Endodermal cell (in vitro differentiated cells): ENCODE measurements at regions not wholly inside any gene's neighbourhood (a gene's known extent, or its start where the extent isn't known, plus 50 kb on each side); places are given as distances from the start of the nearest gene placed in this dataset.

Experiments used
- DNase-seq: peaks from one replicate; pipeline ENCODE4 v3.0.0-alpha.2; 2017
- H3K27ac ChIP-seq: 2 replicates; pipeline ENCODE4 v1.5.1; 2013; ENCODE audit warnings: mild to moderate bottlenecking, low read depth, low read length, moderate library complexity
- H3K27me3 ChIP-seq: 2 replicates; pipeline ENCODE4 v1.6.1; 2013; ENCODE audit warnings: mild to moderate bottlenecking, low read length, moderate library complexity; ENCODE audit not compliant: insufficient read depth, control insufficient read depth, poor library complexity, severe bottlenecking
- H3K36me3 ChIP-seq: 2 replicates; pipeline ENCODE4 v1.7.0; 2013; ENCODE audit warnings: mild to moderate bottlenecking, low read length, moderate library complexity; ENCODE audit not compliant: control insufficient read depth, insufficient read depth
- H3K4me1 ChIP-seq: one replicate; pipeline ENCODE4 v1.7.0; 2013; ENCODE audit warnings: low read length; ENCODE audit not compliant: control insufficient read depth, insufficient read depth
- H3K4me3 ChIP-seq: 2 replicates; pipeline ENCODE4 v1.5.1; 2013; ENCODE audit warnings: mild to moderate bottlenecking, low read length, moderate library complexity
- H3K9ac ChIP-seq: 2 replicates; pipeline ENCODE4 v1.6.1; 2013; ENCODE audit warnings: mild to moderate bottlenecking, low read length, moderate library complexity; ENCODE audit not compliant: poor library complexity, severe bottlenecking; ENCODE audit errors: extremely low read depth
- H3K9me3 ChIP-seq: 2 replicates; pipeline ENCODE4 v1.6.1; 2013; ENCODE audit warnings: mild to moderate bottlenecking, low read length, moderate library complexity; ENCODE audit not compliant: control insufficient read depth
- H3K27ac Mint-ChIP-seq: 2 replicates; pipeline ENCODE4 v1.8.0; 2020; ENCODE audit warnings: mixed read lengths
- H3K27me3 Mint-ChIP-seq: 2 replicates; pipeline ENCODE4 v1.8.0; 2021; ENCODE audit warnings: mild to moderate bottlenecking, mixed read lengths; ENCODE audit not compliant: insufficient read depth
- H3K36me3 Mint-ChIP-seq: 2 replicates; pipeline ENCODE4 v1.8.0; 2020; ENCODE audit warnings: low read depth, mixed read lengths
- H3K4me1 Mint-ChIP-seq: 2 replicates; pipeline ENCODE4 v1.8.0; 2020; ENCODE audit warnings: mixed read lengths
- H3K4me3 Mint-ChIP-seq: 2 replicates; pipeline ENCODE4 v1.8.0; 2020; ENCODE audit warnings: mild to moderate bottlenecking, moderate library complexity, mixed read lengths
- H3K9me3 Mint-ChIP-seq: 2 replicates; pipeline ENCODE4 v1.8.0; 2020; ENCODE audit warnings: mild to moderate bottlenecking, mixed read lengths
- WGBS, 2 experiments: methylation state at CpG; one replicate each; pipeline versions ENCODE4 v1.1.5 to v1.1.7; 2013; ENCODE audit warnings: missing lambda C conversion rate in 2 of 2, mixed read lengths in 1 of 2; ENCODE audit not compliant: insufficient coverage in 1 of 2, insufficient read length in 1 of 2; 5-methylcytosine and 5-hydroxymethylcytosine counted together
- TF ChIP-seq, protein P1 (sequence below): fragments of 200-600 bp; sonication (generic); conservative IDR thresholded peaks from 2 replicates; pipeline ENCODE4 v1.5.0; 2021; ENCODE audit warnings: antibody characterized with exemption, mild to moderate bottlenecking

DNA sequence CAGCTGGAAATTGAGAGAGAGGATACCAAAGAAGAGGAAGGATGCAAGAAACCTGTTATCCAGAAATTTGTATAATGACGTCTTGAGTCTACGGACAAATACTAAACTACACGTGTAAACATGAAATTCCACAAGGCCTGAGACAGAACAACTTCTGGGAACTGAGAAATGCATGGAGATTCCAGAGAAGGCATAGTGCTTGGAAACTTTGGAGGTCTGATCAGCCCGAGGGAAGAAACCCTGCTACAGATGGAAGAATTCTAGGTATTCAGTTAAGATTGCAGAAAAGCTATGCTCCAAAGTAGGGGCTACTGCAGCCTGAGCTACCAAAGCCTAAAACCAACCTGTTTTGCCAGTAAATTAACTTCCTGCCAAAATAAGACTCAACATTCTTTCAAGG is 120.4 kb downstream of the PDCL3 start:
- peak; percentile 12 for DNase-seq
- TF ChIP-seq, protein P1, sequence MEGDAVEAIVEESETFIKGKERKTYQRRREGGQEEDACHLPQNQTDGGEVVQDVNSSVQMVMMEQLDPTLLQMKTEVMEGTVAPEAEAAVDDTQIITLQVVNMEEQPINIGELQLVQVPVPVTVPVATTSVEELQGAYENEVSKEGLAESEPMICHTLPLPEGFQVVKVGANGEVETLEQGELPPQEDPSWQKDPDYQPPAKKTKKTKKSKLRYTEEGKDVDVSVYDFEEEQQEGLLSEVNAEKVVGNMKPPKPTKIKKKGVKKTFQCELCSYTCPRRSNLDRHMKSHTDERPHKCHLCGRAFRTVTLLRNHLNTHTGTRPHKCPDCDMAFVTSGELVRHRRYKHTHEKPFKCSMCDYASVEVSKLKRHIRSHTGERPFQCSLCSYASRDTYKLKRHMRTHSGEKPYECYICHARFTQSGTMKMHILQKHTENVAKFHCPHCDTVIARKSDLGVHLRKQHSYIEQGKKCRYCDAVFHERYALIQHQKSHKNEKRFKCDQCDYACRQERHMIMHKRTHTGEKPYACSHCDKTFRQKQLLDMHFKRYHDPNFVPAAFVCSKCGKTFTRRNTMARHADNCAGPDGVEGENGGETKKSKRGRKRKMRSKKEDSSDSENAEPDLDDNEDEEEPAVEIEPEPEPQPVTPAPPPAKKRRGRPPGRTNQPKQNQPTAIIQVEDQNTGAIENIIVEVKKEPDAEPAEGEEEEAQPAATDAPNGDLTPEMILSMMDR: no peak
- Mint-ChIP-seq H3K9me3 (peaks cover 31% of the 10 kb centered on the region), H3K4me3 (no peak overlapping the region), H3K4me1 (no peaks in the 10 kb centered on the region), H3K27me3 (no peaks in the 10 kb centered on the region), H3K27ac (no peak overlapping the region), H3K36me3 (peaks cover 3% of the 10 kb centered on the region)
- Histone ChIP-seq H3K9ac (no peak overlapping the region), H3K9me3 (peaks cover 35% of the 10 kb centered on the region), H3K36me3 (no peaks in the 10 kb centered on the region), H3K27ac (no peak overlapping the region), H3K27me3 (no peaks in the 10 kb centered on the region), H3K4me1 (no peaks in the 10 kb centered on the region), H3K4me3 (no peak overlapping the region)
- WGBS, 2 experiments: 94% methylated on average over 4 of the region's 4 CpGs

DNA sequence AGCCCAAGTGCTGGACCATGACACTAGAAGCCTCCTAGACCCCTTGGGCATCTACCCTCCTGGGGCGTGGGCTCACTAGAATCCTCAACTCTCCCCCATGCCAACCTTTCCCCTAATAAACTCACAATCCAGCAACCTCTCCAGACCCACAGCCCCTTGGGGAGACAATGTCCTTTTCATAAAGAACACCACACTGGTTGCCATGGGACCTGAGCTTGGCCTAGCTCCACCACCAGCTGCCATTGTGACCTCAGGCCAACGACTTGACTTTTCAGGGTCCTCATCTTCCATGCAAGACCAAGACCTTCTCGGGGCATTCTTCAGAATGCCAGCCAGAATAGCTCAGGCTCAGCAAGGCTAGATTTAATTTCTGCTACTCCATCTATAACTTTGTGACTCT is 128.1 kb upstream of the NPAS2 start:
- no peaks in the 10 kb centered on the region for H3K27me3 Mint-ChIP-seq
- 82 to 100% methylated on average over 1 to 3 of the region's 3 CpGs for WGBS, 2 experiments
- peak; percentile 5 for DNase-seq
- Histone ChIP-seq H3K27ac (no peak overlapping the region), H3K36me3 (no peaks in the 10 kb centered on the region), H3K27me3 (no peaks in the 10 kb centered on the region), H3K9me3 (peaks cover 9% of the 10 kb centered on the region), H3K4me1 (no peaks in the 10 kb centered on the region), H3K9ac (no peak overlapping the region), H3K4me3 (no peak overlapping the region)
- no peaks in the 10 kb centered on the region for H3K4me1 Mint-ChIP-seq
- H3K4me3 Mint-ChIP-seq: no peak overlapping the region
- H3K36me3 Mint-ChIP-seq: no peaks in the 10 kb centered on the region
- H3K27ac Mint-ChIP-seq: no peak overlapping the region
- H3K9me3 Mint-ChIP-seq: peaks cover 20% of the 10 kb centered on the region
- TF ChIP-seq, protein P1: no peak

DNA sequence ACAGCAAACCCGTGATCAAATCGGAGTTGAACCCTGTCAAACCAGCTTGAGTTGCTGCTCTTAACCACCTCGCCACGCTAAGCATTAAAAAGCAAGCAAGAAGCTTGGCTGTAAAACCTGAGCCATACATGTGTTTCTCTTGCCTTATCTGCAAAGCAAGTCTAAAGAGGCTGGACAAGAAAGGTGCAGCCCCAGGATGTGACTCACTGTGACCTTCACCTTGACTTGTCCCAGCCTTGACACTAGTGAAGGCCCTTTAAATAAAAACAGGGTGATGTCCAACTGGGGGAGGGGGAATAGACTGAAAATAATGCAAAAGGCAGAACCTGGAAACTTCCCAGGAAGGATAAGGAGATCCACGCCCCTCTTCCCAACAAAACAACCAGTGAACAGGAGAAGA is 127.6 kb upstream of the NPAS2 start:
- Histone ChIP-seq H3K9me3 (peaks cover 4% of the 10 kb centered on the region), H3K27ac (no peak overlapping the region), H3K36me3 (no peaks in the 10 kb centered on the region), H3K4me1 (no peaks in the 10 kb centered on the region), H3K9ac (no peak overlapping the region), H3K27me3 (no peaks in the 10 kb centered on the region), H3K4me3 (no peak overlapping the region)
- Mint-ChIP-seq H3K4me1 (no peaks in the 10 kb centered on the region), H3K27me3 (no peaks in the 10 kb centered on the region), H3K36me3 (no peaks in the 10 kb centered on the region), H3K4me3 (no peak overlapping the region), H3K27ac (no peak overlapping the region), H3K9me3 (peaks cover 18% of the 10 kb centered on the region)
- TF ChIP-seq, protein P1: no peak
- WGBS, 2 experiments: 90 to 91% methylated on average over 4 to 5 of the region's 5 CpGs
- DNase-seq: peak; percentile 20
